NOMO-1 (cell line): ENCODE measurements at regions not wholly inside any gene's neighbourhood (a gene's known extent, or its start where the extent isn't known, plus 50 kb on each side); places are given as distances from the start of the nearest gene placed in this dataset.
"Not testable (repeated sequence)": the region's sequence is repeated elsewhere in the genome, so short reads cannot be mapped to it uniquely, and the experiment has no call there.

ENCODE experiments used
- DNase-seq, 2 experiments: peaks; one replicate each; lab custom pipeline; 2025; ENCODE audit not compliant: unreplicated experiment in 2 of 2; lab: John Stamatoyannopoulos, UW

GRCh38 chr4:151459375-151459774, 50.4 kb downstream of the FHIP1A start:
- DNase-seq: no peak

- DNase-seq: no peak
These were observed 51.5 kb downstream of the FHIP1A start for GRCh38 chr4:151460434-151460833.

- no peak for DNase-seq
These were observed 53.6 kb downstream of the FHIP1A start for GRCh38 chr4:151462554-151462953.

GRCh38 chr4:151468715-151469696, 60.0 kb downstream of the FHIP1A start:
- no peak for DNase-seq

GRCh38 chr4:151469970-151470369, 61.0 kb downstream of the FHIP1A start:
- no peak for DNase-seq

- DNase-seq: no peak
These were observed 62.8 kb downstream of the FHIP1A start for GRCh38 chr4:151471728-151472127.

GRCh38 chr4:151472297-151472696, 63.3 kb downstream of the FHIP1A start:
- no peak for DNase-seq

GRCh38 chr4:151472711-151473110, 63.7 kb downstream of the FHIP1A start:
- no peak for DNase-seq

- no peak for DNase-seq
These were observed 64.6 kb downstream of the FHIP1A start for GRCh38 chr4:151473521-151474097.

- no peak for DNase-seq
These were observed 66.2 kb downstream of the FHIP1A start for GRCh38 chr4:151475035-151475714.

- DNase-seq: no peak
These were observed 72.8 kb downstream of the FHIP1A start for GRCh38 chr4:151481813-151482212.

- DNase-seq: no peak
These were observed 75.6 kb downstream of the FHIP1A start for GRCh38 chr4:151484396-151485102.

- DNase-seq: no peak
These were observed 76.7 kb downstream of the FHIP1A start for GRCh38 chr4:151485541-151486131.

GRCh38 chr4:151486168-151486567, 77.2 kb downstream of the FHIP1A start:
- DNase-seq: no peak

GRCh38 chr4:151488968-151489367, 80.0 kb downstream of the FHIP1A start:
- no peak for DNase-seq

- no peak for DNase-seq
These were observed 80.7 kb downstream of the FHIP1A start for GRCh38 chr4:151489462-151490203.

- not testable (repeated sequence) for DNase-seq
These were observed 86.6 kb downstream of the FHIP1A start for GRCh38 chr4:151495612-151496011.

- DNase-seq: not testable (repeated sequence)
These were observed 102.6 kb downstream of the FHIP1A start for GRCh38 chr4:151511548-151511947.

GRCh38 chr4:151517896-151518295, 108.9 kb downstream of the FHIP1A start:
- DNase-seq: no peak

GRCh38 chr4:151518359-151518758, 109.4 kb downstream of the FHIP1A start:
- DNase-seq: no peak
